RWPE1 (cell line): ENCODE measurements at regions not wholly inside any gene's neighbourhood (a gene's known extent, or its start where the extent isn't known, plus 50 kb on each side); places are given as distances from the start of the nearest gene placed in this dataset.

ENCODE experiments used
- CTCF ChIA-PET: fragments of 350-600 bp; sonication (Branson Sonifier 250); formaldehyde crosslinking; extraction: SDS; loops from one replicate; lab custom pipeline; 2021; lab: Yijun Ruan, JAX
- POLR2A ChIA-PET: fragments of 400-600 bp; formaldehyde crosslinking; extraction: SDS; loops from one replicate; lab custom pipeline; 2020; ENCODE audit warnings: antibody characterized with exemption; ENCODE audit not compliant: low non-redundant PET; lab: Yijun Ruan, JAX
- DNase-seq: peaks from one replicate; pipeline ENCODE4 v3.0.0; 2012; ENCODE audit warnings: low spot score
- H3K27ac ChIP-seq: fragments of 450-650 bp; 2 replicates; pipeline ENCODE4 v1.5.1; 2017
- CTCF ChIP-seq: fragments of 450-650 bp; conservative IDR thresholded peaks from 2 replicates; pipeline ENCODE4 v1.5.1; 2017; ENCODE audit warnings: low read depth, mild to moderate bottlenecking

GRCh38 chr2:16485251-16485650 lies 180.4 kb downstream of the CYRIA start:
- CTCF ChIA-PET, result no interaction called here
- TF ChIP-seq CTCF, result no peak
- no peak overlapping the region for H3K27ac ChIP-seq
- DNase-seq, result no peak
- POLR2A ChIA-PET, result no interaction called here

- H3K27ac ChIP-seq, result no peak overlapping the region
- TF ChIP-seq CTCF, result no peak
- POLR2A ChIA-PET, result no interaction called here
- CTCF ChIA-PET, result interaction anchor here (1.5 kb wide), 1 partner anchor 26 kb away, joined by 4 read pairs; no protein-coding TSS in a partner anchor
- no peak for DNase-seq
Observed at GRCh38 chr2:16482460-16482859, 183.2 kb downstream of the CYRIA start.

- CTCF ChIA-PET, result interaction anchor here (0.6 to 1.5 kb wide), 2 partner anchors 27 to 131 kb away, joined by 3 to 4 read pairs; no protein-coding TSS in a partner anchor
Observed at GRCh38 chr2:16481351-16481750, 184.3 kb downstream of the CYRIA start.

GRCh38 chr2:16479721-16480120 lies 185.9 kb downstream of the CYRIA start:
- no peak for TF ChIP-seq CTCF
- no peak overlapping the region for H3K27ac ChIP-seq
- DNase-seq, result no peak
- POLR2A ChIA-PET, result no interaction called here
- CTCF ChIA-PET, result interaction anchor here (0.7 kb wide), 1 partner anchor 28 kb away, joined by 3 read pairs; no protein-coding TSS in a partner anchor

More at GRCh38 chr2:16481351-16481750, 184.3 kb downstream of the CYRIA start:
- POLR2A ChIA-PET, result no interaction called here
- H3K27ac ChIP-seq, result no peak overlapping the region
- TF ChIP-seq CTCF, result no peak
- peak; percentile 1 for DNase-seq

GRCh38 chr2:16478434-16479210 lies 187.0 kb downstream of the CYRIA start:
- DNase-seq, result peak; percentile 2
- TF ChIP-seq CTCF, result no peak
- ChIA-PET CTCF (no interaction called here), POLR2A (no interaction called here)
- H3K27ac ChIP-seq, result no peak overlapping the region

GRCh38 chr2:16477648-16478047 lies 188.0 kb downstream of the CYRIA start:
- H3K27ac ChIP-seq, result no peak overlapping the region
- TF ChIP-seq CTCF, result no peak
- ChIA-PET CTCF (interaction anchor here (0.5 kb wide), 1 partner anchor 11 kb away, joined by 4 read pairs; no protein-coding TSS in a partner anchor), POLR2A (no interaction called here)
- no peak for DNase-seq
